GM12878 (cell line): ENCODE measurements at regions not wholly inside any gene's neighbourhood (a gene's known extent, or its start where the extent isn't known, plus 50 kb on each side); places are given as distances from the start of the nearest gene placed in this dataset.

Experiments
- ATAC-seq: fragments of 200-7000 bp; cut with Tn5 transposase; 3 replicates; pipeline ENCODE4 v1.9.1; 2020; ENCODE audit warnings: mild to moderate bottlenecking, moderate library complexity
- BruUV-seq: library from RNA; stranded (reverse); fragments of 400-500 nt; replicated peaks from 2 replicates; lab custom pipeline; 2021; lab: Mats Ljungman, UMichigan
- CTCF ChIA-PET: fragments of 300-600 bp; sonication (Branson Sonifier 250); formaldehyde crosslinking; extraction: SDS; loops from one replicate; lab custom pipeline; 2021; ENCODE audit warnings: inconsistent platforms; lab: Yijun Ruan, JAX
- POLR2A ChIA-PET: fragments of 350-600 bp; formaldehyde crosslinking; extraction: SDS; loops from one replicate; lab custom pipeline; 2021; ENCODE audit warnings: inconsistent platforms; lab: Charles Lee
- RAD21 ChIA-PET: fragments of 300-600 bp; sonication (Branson Sonifier 250); formaldehyde crosslinking; loops from one replicate; lab custom pipeline; 2023; ENCODE audit warnings: antibody characterized with exemption; ENCODE audit not compliant: unreplicated experiment; lab: Charles Lee
- SMC1A ChIA-PET: fragments of 300-600 bp; sonication (Branson Sonifier 250); formaldehyde crosslinking; loops from one replicate; lab custom pipeline; 2023; ENCODE audit not compliant: unreplicated experiment, uncharacterized antibody; lab: Charles Lee
- DNase-seq: peaks from one replicate; pipeline ENCODE4 v3.0.0-alpha.2; 2011; ENCODE audit warnings: low read depth, low spot score
- FAIRE-seq: peaks from 3 replicates; lab custom pipeline; 2011; peaks lifted over from hg19 to GRCh38; lab: Jason Lieb, UNC
- H2AFZ ChIP-seq: 2 replicates; pipeline ENCODE4 v1.6.0; 2011; ENCODE audit warnings: low read depth, low read length, control low read depth; ENCODE audit not compliant: control insufficient read depth
- H3K27ac ChIP-seq: 2 replicates; pipeline ENCODE4 v1.5.1; 2011; ENCODE audit warnings: control low read depth; ENCODE audit not compliant: control insufficient read depth, insufficient read depth
- H3K27me3 ChIP-seq, 2 experiments: replicated peaks in 1 of 2; 2 replicates each; pipeline versions ENCODE4 v1.6.0 to v1.6.1; 2011; ENCODE audit warnings: low read length in 1 of 2; ENCODE audit not compliant: control insufficient read depth in 2 of 2, insufficient read depth in 2 of 2
- H3K36me3 ChIP-seq, 2 experiments: 2 replicates each; pipeline ENCODE4 v1.5.1; 2011; ENCODE audit warnings: low read length in 1 of 2; ENCODE audit not compliant: control insufficient read depth in 2 of 2, insufficient read depth in 2 of 2
- H3K4me1 ChIP-seq: 2 replicates; pipeline ENCODE4 v1.6.1; 2011; ENCODE audit warnings: mild to moderate bottlenecking, low read length, moderate library complexity, mixed read lengths; ENCODE audit not compliant: control insufficient read depth, insufficient read depth
- H3K4me2 ChIP-seq: 2 replicates; pipeline ENCODE4 v1.6.0; 2011; ENCODE audit warnings: control low read depth; ENCODE audit not compliant: control insufficient read depth, insufficient read depth
- H3K4me3 ChIP-seq: fragments of 200-600 bp; sonication (generic); 2 replicates; pipeline ENCODE4 v1.5.1; 2016
- H3K79me2 ChIP-seq: 2 replicates; pipeline ENCODE4 v1.6.0; 2011; ENCODE audit warnings: low read length; ENCODE audit not compliant: control insufficient read depth, insufficient read depth
- H3K9ac ChIP-seq: 2 replicates; pipeline ENCODE4 v1.8.0; 2011; ENCODE audit warnings: low read length, control low read depth, mixed read lengths; ENCODE audit not compliant: control insufficient read depth, insufficient read depth
- H3K9me3 ChIP-seq: replicated peaks from 3 replicates; pipeline ENCODE4 v1.5.1; 2011; ENCODE audit warnings: mild to moderate bottlenecking, low read length; ENCODE audit not compliant: control insufficient read depth, insufficient read depth
- H4K20me1 ChIP-seq: 2 replicates; pipeline ENCODE4 v1.6.0; 2011; ENCODE audit not compliant: control insufficient read depth, insufficient read depth
- CBX3 ChIP-seq: fragments of 200-600 bp; sonication (generic); IDR thresholded peaks from 2 replicates; pipeline ENCODE4 v1.6.1; 2016; ENCODE audit warnings: low read depth, borderline replicate concordance
- ELK1 ChIP-seq: IDR thresholded peaks from 2 replicates; pipeline ENCODE4 v1.6.1; 2012; ENCODE audit warnings: low read depth, low read length, improper control_type of control experiment
- ETV6 ChIP-seq, 2 experiments: fragments of 450-650 bp in 1 of 2; IDR thresholded peaks in 1 of 2; conservative IDR thresholded peaks in 1 of 2; 2 replicates each; pipeline ENCODE4 v1.6.1; 2014; ENCODE audit warnings: antibody characterized with exemption in 1 of 2, borderline replicate concordance in 1 of 2, low read depth in 1 of 2, mild to moderate bottlenecking in 1 of 2, moderate library complexity in 1 of 2
- HDAC6 ChIP-seq: fragments of 200-600 bp; sonication (generic); IDR thresholded peaks from one replicate; pipeline ENCODE4 v1.8.0; 2017; ENCODE audit warnings: antibody characterized with exemption; ENCODE audit not compliant: unreplicated experiment
- IKZF2 ChIP-seq, 2 experiments: fragments of 450-650 bp; IDR thresholded peaks; 2 replicates each; pipeline ENCODE4 v1.6.1; 2017; ENCODE audit warnings: mild to moderate bottlenecking in 2 of 2, moderate library complexity in 2 of 2
- IRF4 ChIP-seq: IDR thresholded peaks from 2 replicates; pipeline ENCODE4 v1.6.1; 2011; ENCODE audit warnings: low read depth, low read length
- MEF2B ChIP-seq: fragments of 450-650 bp; IDR thresholded peaks from 2 replicates; pipeline ENCODE4 v1.6.1; 2018; ENCODE audit warnings: mild to moderate bottlenecking, moderate library complexity; ENCODE audit not compliant: partially characterized antibody, poor library complexity, severe bottlenecking
- NFYA ChIP-seq: IDR thresholded peaks from 2 replicates; pipeline ENCODE4 v1.6.1; 2011; ENCODE audit warnings: low read depth, mild to moderate bottlenecking, low read length, improper control_type of control experiment, borderline replicate concordance
- RAD21 ChIP-seq: IDR thresholded peaks from 2 replicates; pipeline ENCODE4 v1.6.1; 2011; ENCODE audit warnings: mild to moderate bottlenecking, low read depth, low read length, moderate library complexity; ENCODE audit not compliant: insufficient read depth
- RAD51 ChIP-seq: fragments of 450-650 bp; IDR thresholded peaks from 2 replicates; pipeline ENCODE4 v1.6.1; 2016; ENCODE audit warnings: moderate library complexity, mild to moderate bottlenecking, inconsistent platforms
- SIN3A ChIP-seq: IDR thresholded peaks from 2 replicates; pipeline ENCODE4 v1.6.1; 2012; ENCODE audit warnings: low read depth, low read length, improper control_type of control experiment
- SKIL ChIP-seq: fragments of 450-650 bp; IDR thresholded peaks from 2 replicates; pipeline ENCODE4 v1.6.1; 2017; ENCODE audit warnings: mild to moderate bottlenecking, low read depth, inconsistent platforms; ENCODE audit not compliant: poor library complexity, severe bottlenecking
- TCF7 ChIP-seq: IDR thresholded peaks from 2 replicates; pipeline ENCODE4 v1.6.1; 2014; ENCODE audit warnings: antibody characterized with exemption, borderline replicate concordance
- ZBED1 ChIP-seq: IDR thresholded peaks from 2 replicates; pipeline ENCODE4 v1.6.1; 2016; ENCODE audit warnings: borderline replicate concordance
- ZBTB11 ChIP-seq: fragments of 450-650 bp; formaldehyde crosslinking; IDR thresholded peaks from 2 replicates; pipeline ENCODE4 v1.5.0; 2022; ENCODE audit warnings: mild to moderate bottlenecking, missing genetic modification characterization
- WGBS: methylation state at CpG from one replicate; pipeline ENCODE4 v1.1.6; 2016; ENCODE audit warnings: low lambda C conversion rate; ENCODE audit not compliant: insufficient replicate concordance, insufficient coverage; ENCODE audit errors: missing lambda C conversion rate; 5-methylcytosine and 5-hydroxymethylcytosine counted together
- in situ Hi-C: fragments of 300-500 bp; cut with MboI; formaldehyde crosslinking; loops from 9 replicates; pipeline ENCODE4 v1.14.3; 2018; ENCODE audit warnings: mixed read lengths
- intact Hi-C: fragments of 100-400 bp; cut with micrococcal nuclease; formaldehyde crosslinking; loops from one replicate; pipeline ENCODE4 v1.14.2; 2022; ENCODE audit not compliant: unreplicated experiment
- TF ChIP-seq, protein P1 (sequence below): IDR thresholded peaks from 2 replicates; pipeline ENCODE4 v1.6.1; 2011; ENCODE audit warnings: mild to moderate bottlenecking, low read depth, low read length, moderate library complexity; ENCODE audit not compliant: insufficient replicate concordance

DNA sequence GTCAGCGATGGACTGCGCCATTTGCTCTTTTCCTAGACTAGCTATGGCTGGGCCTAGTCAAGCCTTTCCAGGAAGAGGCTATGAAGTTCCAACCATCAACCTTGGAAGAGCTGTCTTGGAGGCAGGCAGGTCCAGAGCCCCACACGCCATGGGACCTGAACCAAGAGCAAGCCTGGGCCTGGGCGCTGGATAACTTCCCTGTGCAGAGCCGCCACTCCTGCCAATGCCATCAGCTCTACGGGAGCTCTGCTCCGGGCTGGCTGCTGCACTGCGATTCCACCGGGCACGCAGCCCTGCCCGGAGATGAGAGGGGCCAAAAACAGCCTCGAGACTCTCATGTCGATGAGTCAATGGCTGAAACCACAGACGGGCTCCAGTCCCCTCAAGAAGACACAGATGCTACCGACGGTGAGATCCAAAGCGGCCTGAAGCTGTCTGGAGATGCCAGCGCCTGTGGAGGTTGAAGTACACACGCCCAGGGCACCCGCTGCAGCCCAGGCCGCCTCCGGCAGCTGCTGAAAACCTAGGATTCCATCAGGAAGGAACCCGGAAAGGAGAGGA, 103.7 kb upstream of the SELENOP start:
- Histone ChIP-seq H3K9me3 (no peaks in the 10 kb centered on the region), H3K4me2 (no peak overlapping the region), H3K27me3 (no peaks in the 10 kb centered on the region), H3K79me2 (no peaks in the 10 kb centered on the region), H4K20me1 (no peaks in the 10 kb centered on the region), H3K9ac (no peak overlapping the region), H2AFZ (no peak overlapping the region), H3K4me3 (no peak overlapping the region), H3K27ac (no peak overlapping the region), H3K4me1 (no peaks in the 10 kb centered on the region), H3K36me3 (no peaks in the 10 kb centered on the region)
- DNase-seq (no peak), ATAC-seq (no peak), FAIRE-seq (no peak)
- RAD21 ChIA-PET: interaction anchor here (0.7 kb wide), 1 partner anchor 59 kb away, joined by 3 read pairs; no protein-coding TSS in a partner anchor
- no TSS peak for BruUV-seq
- CTCF ChIA-PET: interaction anchor here (1.2 to 1.6 kb wide), 2 partner anchors 9 to 17 kb away, joined by 4 read pairs; no protein-coding TSS in a partner anchor
- POLR2A ChIA-PET: interaction anchor here (0.6 kb wide), 2 partner anchors 26 to 103 kb away, joined by 4 to 5 read pairs; no protein-coding TSS in a partner anchor
- intact Hi-C loops (no loop called here), in situ Hi-C loops (no loop called here)
- SMC1A ChIA-PET: interaction anchor here (0.6 kb wide), 1 partner anchor 149 kb away, joined by 3 read pairs; no protein-coding TSS in a partner anchor
- 61% methylated on average over 23 of the region's 23 CpGs for WGBS
- TF ChIP-seq SIN3A: no peak
- TF ChIP-seq HDAC6: no peak
- TF ChIP-seq, protein P1, sequence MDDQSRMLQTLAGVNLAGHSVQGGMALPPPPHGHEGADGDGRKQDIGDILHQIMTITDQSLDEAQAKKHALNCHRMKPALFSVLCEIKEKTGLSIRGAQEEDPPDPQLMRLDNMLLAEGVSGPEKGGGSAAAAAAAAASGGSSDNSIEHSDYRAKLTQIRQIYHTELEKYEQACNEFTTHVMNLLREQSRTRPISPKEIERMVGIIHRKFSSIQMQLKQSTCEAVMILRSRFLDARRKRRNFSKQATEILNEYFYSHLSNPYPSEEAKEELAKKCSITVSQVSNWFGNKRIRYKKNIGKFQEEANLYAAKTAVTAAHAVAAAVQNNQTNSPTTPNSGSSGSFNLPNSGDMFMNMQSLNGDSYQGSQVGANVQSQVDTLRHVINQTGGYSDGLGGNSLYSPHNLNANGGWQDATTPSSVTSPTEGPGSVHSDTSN: no peak
- no peak for TF ChIP-seq IRF4
- no peak for TF ChIP-seq CBX3
- no peak for TF ChIP-seq ZBED1
- TF ChIP-seq ZBTB11 (CRISPR knock-in tag): no peak
- TF ChIP-seq SKIL: no peak
- no peak for TF ChIP-seq NFYA
- no peak for TF ChIP-seq ELK1
- no peak for TF ChIP-seq IKZF2 (IDR thresholded peaks at IDR 0.05)
- no peak for TF ChIP-seq ETV6 (conservative IDR thresholded peaks at IDR 0.05 in 1 of 2, IDR thresholded peaks at IDR 0.05 in 1 of 2; ENCODE audit: borderline replicate concordance in 1 of 2, low read depth in 1 of 2)
- TF ChIP-seq MEF2B: no peak
- no peak for TF ChIP-seq RAD51
- TF ChIP-seq RAD21: no peak
- TF ChIP-seq TCF7: no peak
